ENCODE measurements at regions not wholly inside any gene's neighbourhood (a gene's known extent, or its start where the extent isn't known, plus 50 kb on each side); places are given as distances from the start of the nearest gene placed in this dataset.
"Not testable (repeated sequence)": the region's sequence is repeated elsewhere in the genome, so short reads cannot be mapped to it uniquely, and the experiment has no call there.

DNA sequence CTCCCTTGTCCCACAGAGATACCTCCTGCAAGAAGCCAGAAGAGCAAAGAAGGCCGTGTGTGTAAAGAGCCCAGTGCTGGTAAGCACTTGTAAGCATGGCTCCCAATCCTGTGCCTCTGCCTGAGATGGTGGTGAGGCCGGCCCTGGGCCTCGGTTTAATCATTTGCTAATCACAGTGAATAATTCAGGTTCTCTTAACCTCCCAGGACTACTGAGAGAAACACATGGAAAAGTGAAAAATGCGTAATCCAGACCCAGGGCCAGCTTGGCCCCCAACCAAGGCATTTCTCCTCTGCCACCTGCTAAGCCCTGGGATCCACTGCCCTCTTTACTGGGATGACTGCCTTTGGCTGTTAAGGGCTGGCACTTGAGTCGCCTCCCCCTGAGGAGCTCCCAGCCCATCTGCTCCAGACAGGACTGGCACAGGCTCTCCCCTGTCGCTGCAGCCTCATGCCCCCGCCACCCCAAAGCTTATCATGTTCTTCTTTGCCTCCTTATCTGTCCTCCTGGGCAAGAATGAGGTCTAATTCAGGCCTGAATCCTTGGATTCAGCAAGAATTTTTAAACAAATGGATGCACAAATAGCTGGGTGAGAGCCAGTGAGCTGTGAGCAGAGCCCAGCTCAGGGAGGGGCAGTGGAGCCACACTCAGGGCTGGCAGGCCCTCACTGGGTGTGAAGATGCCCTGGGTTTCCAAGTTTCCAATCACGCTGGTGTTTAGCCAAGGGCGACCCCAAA, 193.9 kb upstream of the HS6ST1 start:
- no peak for DNase-seq

DNA sequence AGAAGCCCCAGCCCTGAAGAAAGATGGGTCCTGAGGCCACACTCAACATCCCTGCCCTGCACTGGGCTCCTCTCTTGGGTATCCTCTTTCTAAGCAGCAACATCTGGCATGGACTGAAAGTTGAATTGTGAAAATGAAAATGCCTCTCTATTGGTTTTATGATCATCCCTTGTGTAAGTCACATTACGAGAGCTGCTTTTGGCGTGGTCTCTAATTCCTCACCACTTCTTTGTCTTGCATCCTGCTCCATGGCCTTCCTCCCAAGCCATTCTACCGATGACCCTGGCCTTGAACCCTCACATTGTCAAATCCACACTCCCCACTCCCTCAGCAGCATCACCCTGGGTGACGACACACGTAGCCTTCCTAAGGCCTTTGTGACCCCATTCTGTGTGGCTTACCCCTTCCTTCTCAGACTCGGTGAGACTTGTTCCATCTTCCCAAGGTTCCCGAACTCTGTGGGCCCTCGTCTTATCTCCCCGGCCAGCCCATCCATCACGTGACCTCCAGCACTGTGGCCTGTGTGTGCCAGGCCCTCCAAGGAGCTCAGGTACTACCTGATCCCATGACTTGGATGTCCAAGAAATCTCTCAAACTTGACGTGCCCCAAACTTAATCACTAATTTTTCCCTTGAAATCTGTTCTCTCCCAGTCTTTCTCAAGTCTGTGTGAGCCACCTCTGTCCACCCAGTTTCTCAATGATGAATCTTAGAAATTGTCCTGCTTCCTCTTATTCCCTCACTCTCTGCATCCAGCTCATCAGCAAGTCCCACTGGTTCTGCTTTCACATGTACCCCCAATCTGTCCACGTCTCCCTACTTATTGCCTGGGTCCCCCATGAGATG, 194.7 kb upstream of the HS6ST1 start:
- DNase-seq, result no peak

DNA sequence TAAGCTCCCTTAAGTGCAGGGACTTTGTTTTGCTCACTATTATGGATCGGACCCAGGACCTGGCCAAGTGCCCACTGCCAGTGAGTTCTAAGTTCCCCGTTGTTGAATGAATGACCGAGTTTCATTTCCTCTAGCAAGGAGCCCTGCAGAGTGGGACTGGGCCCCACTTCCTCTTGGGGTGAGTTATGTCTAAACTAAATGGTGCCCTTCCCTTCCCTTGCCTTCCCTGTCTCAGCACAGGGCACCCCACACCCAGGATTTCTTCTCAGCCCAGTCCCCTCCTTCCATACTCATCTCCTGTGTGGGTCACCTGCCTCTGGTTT, 195.3 kb upstream of the HS6ST1 start:
- DNase-seq, result no peak

DNA sequence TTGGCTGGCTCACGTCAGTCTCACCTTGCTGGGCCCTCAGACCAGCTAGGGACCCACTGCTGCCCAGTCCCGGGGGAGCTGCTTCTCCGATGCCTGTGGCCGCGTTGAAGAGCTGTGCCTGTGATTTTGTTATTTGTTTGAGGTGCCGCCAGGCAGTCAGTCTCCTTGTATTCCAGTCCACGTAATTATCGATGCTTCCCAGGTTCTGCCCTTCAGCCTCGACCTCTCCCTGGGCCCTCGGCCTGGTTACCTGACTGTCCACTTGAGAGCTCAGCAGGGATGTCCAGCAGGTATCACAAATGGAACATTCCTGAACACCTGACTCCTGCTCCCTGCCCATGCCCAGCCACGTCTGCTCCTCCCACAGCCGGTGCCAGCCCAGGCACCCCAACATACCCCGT, 195.9 kb upstream of the HS6ST1 start:
- DNase-seq, result no peak

DNA sequence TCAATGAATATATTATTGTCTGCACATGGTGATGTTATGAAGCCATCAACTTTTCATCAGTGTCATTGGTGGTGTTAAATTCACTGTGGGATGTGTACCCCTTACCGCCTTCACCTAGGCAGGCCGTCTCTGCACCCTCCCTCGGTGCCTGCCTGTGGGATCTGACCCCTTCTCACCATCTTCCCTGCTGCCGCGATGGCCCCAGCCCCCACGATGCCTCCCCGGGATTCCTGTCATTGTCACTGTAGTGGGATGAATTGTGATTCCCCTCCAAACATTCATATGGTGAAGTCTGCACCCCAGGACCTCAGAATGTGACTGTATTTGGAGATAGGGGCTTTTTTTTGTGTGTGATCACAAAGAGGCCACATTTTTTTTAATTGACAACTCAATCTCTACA, 198.3 kb upstream of the HS6ST1 start:
- no peak for DNase-seq

DNA sequence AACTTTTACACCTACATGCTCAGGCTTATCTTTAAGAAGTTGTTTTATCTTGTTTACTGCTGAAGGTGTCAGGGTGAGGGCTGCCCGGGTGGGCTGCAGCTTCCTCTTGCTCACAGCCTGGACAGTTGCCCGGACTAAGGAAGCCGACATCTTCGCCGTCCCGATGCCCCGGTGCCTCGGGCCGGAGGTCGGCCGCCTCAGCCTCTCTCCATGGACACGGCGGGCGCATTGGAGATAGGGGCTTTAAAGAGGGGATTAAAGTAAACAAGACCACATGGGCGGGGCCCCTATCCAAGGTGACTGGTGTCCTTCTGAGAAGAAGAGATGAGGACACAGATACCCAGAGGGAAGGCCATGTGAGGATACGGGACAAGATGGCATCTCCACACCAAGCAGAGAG, 200.4 kb upstream of the HS6ST1 start:
- not testable (repeated sequence) for DNase-seq

DNA sequence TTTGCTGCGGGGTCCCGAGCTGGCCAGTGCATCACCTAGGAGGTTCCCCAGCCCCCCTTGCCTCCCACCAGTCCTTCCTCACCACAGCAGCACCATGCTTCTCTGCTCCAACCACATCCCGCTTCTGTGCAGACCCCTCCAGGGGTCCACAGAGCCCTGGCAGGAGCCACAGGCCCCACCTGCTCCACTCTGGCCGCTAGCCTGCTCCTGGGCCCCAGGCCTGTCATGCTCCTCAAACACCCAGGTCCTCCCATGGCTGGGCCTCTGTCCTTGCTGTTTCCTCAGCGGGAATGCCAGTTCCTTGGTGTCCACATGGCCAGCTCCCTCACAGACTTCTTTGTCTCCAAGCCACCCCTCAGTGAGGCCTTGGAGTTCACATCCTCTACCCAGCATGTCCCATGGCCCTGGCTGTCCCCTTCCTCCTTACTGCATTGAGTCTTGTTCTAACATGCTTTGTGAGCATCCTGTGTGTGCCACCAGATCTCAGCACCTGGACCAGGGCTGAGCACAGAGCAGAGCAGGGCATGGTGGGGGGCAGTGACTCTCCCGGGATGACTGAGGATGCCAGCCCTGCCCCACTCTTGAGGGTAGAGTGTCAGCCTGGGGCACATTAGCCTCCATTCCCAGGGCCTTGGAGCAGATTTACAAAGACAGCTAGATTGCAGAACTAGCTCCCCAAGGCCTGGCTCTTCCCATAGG, 201.0 kb upstream of the HS6ST1 start:
- no peak for DNase-seq

DNA sequence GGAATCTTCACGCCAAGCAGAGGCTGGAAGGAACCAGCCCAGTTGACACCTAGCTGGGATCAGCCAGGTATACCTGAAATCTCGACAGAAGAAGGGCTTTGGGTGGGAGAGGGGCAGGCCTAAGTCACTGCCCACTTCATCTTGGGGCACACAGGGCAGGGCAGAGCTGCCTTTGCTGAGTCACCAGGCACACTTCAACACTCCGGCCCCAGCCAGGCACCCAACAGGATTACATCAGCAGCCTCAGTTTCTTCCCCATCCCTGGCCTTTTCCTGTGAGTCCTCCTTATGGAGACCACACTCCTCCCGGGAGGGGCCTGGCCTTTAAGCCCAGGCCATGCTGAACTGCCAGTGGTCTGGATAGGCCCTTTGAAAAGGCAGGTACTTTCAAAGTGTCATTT, 201.7 kb upstream of the HS6ST1 start:
- DNase-seq, result no peak

DNA sequence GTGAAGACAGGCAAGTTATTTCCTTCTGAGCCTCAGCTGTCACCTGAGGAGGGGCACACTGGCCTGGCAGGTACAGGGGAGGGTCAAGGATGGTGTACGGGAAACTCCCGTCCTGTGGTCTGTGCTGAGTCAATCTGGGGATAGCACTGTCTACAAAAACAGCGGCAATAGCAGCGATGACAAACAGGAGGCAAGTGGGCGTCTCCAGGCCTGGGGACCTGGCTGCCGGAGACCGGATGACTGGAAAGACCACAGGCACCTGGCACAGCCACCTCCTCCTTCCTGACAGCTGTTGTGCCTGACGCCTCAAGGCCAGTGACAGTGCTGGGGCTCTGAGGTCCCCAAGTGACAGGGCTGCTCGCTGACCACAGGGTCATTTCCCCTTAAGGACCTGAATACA, 202.1 kb upstream of the HS6ST1 start:
- no peak for DNase-seq

DNA sequence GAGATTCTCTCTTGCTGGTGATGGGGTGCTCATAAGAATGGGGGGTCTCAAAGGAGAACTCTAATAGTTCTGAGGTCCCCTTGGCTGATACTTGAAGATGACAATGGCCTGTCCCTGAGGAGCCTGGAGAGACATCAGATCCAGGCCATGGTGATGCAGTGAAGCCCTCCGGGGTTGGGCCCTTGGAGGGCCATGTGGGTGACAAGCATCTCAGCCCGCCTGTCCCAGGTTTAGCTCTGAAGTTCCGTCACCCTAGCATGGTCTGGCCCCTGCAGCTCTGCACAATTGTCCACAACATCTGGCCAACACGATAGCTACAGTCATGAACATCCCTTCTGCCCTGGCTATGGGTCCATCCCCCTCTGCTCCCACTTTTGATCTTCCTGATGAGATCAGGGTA, 202.8 kb upstream of the HS6ST1 start:
- no peak for DNase-seq

DNA sequence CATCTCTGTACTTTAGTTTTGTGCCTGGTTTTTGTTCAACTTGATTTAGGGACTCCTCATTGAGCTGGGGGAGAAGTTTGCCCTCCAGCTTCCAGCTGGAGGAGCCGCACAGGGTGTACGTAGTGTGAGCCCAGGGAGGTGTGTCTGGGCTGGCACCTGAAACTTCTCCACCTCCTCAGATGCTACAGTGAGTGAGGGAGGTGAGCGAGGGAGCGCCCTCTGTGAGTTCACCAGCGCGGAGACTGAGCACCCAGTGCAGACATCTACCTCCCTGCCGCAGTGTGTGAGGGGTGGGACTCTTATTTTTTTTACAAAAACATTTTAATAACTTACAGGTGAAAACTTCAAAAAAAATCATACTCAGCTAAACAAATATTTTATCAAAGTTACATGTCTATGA, 204.2 kb upstream of the HS6ST1 start:
- no peak for DNase-seq

DNA sequence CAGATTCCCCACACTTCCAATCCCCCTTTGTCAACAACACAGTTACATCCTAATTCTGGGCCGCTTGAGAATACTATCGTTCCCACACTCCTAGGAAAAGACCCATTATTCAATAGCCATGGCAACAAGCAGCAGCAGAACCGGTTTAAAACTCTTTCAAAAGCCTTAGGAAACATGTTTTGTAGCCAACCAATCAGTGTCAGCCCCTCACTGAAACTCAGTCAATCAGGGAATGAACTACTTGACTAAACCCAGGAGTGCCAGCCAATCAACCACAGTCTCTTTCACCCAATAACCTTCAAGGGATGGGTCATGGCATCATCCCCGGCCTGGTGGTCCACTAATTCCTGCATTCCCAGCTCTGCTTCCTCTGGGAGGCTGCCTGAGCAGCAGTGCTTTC, 204.8 kb upstream of the HS6ST1 start:
- DNase-seq, result no peak

DNA sequence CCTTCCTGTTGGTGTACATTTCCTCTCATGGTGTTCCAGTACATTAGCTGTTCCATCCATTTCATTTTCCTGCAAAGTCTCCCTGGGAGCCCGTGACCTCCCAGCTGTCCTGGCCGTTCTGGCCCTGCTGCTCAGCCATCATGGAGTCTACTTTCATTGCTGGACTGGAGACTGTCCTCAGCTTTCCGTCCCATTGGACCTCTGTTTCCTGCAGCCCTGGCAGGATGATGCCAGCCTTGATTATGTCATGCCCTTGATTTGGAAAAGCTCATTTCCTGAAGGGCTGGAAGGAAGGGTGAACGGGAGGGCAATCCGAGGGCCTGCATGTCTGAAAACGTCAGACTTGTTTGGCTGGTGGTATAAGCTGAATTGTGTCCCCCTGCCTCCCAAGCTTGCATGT, 205.5 kb upstream of the HS6ST1 start:
- DNase-seq, result no peak

DNA sequence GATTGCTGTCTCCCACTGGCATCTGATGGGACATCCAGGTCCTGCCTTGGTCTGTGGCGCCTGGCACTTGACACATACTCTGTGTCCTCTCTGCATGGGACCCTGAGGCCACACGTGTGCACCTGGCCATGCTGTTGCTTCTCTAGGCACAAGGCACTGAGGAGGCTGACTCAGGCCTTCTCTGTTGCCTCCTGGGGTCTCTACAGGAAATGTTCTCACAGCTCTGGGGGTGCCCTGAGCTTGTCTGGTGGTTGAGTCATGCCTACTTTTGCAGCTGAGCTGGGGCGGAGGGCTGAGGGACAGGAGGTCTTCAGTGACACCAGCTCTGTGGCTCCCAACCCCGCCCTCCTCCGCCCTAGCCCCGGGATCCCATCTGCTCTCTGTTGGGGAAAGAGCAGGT, 207.0 kb upstream of the HS6ST1 start:
- DNase-seq, result no peak

DNA sequence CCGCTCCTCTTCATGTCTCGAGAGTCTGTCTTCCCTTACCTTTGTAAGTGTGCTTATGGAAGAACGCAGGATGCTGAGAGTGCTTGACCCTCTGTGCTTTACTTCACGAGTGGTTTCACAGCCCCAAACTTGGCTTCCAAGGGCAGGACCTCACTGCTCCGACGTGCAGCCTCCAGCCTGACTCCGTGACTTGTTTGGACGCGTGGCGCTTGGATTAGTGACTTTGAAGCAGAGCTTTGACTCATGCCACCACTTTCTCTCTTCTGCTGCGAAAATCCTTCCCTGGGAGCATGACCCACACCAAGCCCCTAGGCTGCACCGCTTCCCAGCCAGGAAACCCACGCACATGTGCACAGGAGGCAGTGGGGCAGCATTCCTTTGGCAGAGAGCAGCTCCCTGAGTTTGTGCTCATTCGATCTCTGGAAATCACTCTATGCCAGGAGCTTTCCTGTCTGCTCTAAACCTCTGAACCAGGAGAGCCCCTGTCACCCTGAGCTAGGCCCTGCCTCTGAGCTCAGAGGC, 207.8 kb upstream of the HS6ST1 start:
- DNase-seq, result no peak

DNA sequence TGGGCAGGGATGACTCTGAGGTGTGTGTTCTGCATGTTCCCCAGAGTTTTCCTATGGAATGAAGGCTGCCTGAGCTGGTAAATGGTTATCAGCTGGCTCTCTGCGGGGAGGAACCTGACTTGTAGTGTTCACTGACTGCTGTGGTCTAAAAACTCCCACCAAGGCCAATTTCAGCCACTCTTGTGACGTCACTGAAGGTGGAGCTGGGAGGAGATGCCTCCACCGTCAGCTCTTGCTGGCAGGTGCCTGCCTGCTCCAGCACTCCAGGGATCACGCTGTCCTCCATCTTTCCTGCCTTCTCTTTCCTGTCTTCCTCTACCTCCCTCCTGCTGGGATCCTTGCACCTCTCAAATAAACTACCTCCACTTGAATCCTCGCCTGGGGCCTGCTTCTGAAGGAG, 209.5 kb upstream of the HS6ST1 start:
- DNase-seq, result no peak

DNA sequence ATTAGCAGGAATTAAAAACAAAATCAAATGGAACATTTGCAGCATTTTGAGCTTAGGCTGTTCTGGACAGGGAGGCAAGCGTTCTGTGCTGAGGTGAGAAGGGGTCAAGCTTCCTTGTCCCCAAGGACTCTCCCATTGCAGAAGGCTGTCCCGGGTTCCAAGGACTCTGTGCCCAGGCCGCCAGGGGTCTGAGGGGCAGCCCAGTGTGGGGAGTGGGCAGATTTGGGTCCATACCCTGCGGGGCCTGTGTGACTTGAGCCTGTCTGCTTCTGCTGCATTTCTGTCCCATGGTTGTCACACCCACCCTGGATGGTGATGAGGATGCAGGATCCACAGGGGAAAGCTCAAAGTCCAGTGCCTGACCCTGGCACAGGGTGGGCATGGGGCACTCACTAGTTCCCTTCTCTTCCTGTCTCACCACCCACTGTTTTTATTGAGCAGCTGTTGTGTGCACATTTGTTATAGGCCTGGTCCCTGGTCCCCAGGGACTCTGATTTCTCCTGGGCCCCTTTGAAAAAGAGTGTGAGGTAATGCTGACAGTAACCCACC, 211.4 kb upstream of the HS6ST1 start:
- DNase-seq, result no peak

DNA sequence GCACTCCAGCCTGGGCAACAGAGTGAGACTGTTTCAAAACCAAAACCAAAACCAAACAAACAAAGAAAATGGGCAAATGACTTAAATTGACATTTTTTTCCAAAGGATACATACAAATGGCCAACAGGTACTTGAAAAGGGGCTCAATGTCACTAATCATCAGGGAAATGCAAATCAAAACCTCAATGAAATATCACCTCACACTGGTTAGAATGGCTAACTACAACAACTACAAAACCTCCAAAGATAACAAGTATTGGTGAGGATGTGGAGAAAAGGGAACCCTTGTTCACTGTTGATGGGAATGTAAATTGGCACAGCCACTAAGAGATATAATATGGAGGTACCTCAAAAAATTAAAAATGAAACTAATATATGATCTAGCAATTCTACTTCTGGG, 213.2 kb upstream of the HS6ST1 start:
- no peak for DNase-seq

DNA sequence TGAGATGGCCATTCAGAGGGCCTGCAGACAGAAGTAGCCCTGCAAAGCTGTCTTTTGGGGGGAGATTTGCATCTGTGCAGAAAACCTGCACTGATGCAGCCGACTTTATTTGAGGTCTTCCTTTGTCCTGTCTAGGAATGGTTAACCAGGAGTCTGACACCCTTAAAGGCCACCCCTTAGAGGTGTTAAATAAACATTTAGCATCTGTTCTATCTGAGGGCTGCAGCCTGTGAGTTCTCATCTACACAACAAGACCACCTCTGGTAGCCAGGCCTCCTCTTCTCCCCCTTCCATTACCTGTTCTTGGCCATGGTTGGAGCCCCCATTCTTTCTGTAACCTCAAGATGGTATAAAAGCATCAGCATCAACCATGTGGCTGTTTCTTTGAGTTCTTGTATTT, 214.4 kb upstream of the HS6ST1 start:
- DNase-seq, result no peak

DNA sequence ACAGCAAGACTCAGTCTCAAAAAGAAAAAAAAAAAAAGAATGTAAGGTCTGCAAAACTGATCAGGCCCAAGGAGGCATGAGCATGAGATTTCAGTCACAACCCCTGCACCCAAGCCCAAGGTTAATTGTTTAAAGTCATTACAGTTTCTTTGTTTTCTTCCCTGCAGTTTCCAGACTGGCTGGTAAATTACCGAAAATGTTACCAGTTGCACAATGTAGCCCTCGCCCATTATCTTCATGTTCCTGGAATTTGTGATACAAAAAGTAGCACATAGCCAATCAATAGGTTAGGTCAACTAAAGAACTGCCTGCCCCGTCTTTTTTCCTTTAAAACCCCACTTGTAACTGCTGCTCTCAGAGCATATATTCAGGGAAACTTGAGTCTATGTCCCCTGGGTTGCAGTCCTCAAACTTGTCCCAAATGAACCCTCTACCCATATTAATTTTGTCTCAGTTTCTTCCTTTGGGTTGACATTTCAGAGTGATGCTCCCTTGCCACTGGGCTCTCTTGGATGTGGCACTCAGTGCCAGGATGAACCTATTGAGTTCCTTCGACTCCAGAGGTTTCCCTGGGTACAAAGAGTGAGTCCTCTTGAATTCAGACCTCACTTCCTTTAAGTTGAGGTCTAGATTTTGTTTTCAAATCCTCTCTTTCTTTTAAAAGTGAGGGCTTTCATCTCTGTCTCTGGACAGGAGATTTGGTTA, 216.2 kb upstream of the HS6ST1 start:
- DNase-seq, result no peak

DNA sequence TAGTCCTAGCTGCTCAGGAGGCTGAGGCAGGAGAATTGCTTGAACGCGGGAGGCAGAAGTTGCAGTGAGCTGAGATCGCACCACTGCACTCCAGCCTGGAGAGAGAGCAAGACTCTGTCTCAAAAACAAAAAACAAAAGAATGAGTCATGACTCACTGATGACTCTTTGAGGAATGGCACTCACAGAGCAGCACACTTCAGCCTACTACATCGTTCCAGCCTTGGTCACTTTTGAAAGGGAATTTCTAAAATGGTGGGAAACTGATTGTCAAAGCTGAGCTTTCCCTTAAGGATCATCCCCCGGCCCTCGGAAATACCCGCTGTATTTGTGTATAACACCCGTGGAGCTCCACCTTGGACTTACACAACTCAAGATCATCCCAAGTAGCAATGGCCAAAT, 217.3 kb upstream of the HS6ST1 start:
- DNase-seq, result no peak

DNA sequence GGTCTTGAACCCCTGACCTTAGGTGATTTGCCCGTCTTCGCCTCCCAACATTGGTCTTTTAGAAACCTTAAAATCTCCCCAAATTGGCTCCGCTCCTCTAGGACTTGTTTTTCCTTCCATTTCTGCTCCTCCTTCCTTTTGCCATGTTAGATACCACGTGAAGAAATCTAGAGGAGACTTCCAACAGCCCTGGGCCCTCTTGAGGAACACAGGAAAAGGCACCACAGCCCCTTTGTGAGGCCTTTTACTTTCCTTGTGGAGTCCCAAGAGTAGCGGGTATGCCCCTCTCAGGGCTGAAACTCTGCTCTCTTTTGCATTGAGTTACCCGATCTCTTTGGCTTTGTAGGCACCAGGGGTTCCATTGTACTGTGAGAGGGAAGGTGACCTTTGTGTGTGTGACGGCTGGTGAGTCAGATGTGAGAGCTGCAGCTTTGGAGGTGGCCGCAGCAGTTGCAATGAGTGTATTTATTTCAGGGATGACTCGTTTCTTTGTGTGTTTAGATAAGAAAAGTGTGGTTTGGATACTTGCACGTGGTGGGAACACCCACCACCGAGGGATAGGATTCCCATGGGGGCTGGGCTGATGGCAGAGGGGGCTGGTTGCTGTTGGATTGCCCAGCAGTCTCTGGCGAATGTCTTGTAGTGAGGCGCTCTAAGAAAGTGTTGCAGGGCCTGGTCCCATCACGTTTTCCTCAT, 218.4 kb upstream of the HS6ST1 start:
- no peak for DNase-seq
